CD4-positive, alpha-beta T cell treated with Interleukin-6 at 100 ng/mL for 8 hours (primary cell): ENCODE measurements at regions not wholly inside any gene's neighbourhood (a gene's known extent, or its start where the extent isn't known, plus 50 kb on each side); places are given as distances from the start of the nearest gene placed in this dataset.

ENCODE experiments used
- DNase-seq: peaks from one replicate; pipeline ENCODE4 v3.0.0-alpha.2; 2020; ENCODE audit warnings: mixed read lengths, low spot score

DNA sequence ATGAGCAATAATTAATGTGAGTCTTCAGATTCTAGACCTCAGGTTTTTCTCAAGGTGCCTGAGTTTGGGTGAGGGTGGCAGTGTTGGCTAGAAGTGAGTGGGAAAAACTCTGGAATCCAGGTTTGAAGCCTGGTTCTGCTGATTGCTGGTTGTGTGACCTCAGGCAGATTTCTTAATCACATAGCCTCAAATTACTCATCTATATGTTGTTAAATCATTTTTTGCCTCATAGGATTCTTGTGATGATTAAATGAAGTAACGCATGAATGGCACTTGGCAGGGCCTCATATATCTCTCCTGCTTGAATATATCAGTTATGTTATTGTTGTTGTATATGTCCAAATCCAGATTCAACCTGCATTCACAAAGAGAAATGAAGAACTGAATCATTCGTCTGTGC, 60.5 kb downstream of the NR2F2 start:
- no peak for DNase-seq

DNA sequence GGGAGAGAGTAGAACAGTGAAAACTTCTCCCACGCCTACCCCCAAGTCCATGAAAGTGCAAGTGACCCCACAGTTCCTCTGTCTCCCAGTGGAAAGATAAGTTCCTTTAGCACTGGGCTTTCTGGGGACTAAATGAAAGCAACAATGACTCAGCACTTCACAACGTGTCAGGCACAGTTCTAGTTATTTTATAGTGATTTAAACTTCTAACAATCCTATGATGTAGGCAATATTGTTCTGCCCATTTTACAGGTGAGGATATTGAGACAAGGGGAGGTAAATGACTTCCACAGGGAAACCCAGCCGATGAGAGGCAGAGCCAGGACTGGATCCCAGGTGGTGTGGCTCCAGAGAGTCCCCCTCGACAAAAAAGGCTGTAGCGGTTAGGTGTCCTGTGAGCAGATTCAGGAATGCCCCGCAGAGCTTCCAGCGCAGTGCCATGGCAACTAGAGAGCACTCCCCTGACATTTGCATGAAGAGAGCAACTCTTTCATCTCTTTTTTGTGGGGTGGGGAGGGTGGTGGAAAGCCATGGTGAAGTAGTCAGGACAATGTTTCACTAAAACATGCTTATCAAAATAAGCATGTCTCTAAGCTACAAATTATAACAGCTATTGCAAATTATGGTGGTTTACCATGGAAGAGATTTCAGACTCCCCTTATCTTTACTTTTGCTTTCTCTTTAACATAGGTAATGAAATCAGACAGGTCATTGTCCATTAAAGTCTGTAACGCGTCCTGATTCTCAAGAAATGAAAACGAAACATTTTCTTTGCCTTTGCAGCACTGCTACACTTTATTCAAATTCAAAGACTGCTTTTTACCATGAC, 62.1 kb downstream of the NR2F2 start:
- DNase-seq, result no peak

DNA sequence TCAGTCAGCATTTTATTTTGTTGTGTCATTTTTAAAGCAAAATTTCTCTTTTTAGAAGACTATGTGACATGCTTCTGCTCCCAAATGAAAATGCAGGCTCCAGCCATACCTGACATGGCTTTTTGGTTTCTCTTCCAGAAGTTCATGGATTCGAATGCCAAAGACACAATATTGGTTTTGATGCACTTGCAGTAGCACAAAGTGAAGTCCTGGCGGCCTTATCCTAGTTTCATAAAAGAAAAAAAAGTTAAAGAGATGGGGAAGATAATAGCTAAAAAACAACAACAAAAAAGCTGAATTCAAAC, 62.7 kb downstream of the NR2F2 start:
- no peak for DNase-seq

DNA sequence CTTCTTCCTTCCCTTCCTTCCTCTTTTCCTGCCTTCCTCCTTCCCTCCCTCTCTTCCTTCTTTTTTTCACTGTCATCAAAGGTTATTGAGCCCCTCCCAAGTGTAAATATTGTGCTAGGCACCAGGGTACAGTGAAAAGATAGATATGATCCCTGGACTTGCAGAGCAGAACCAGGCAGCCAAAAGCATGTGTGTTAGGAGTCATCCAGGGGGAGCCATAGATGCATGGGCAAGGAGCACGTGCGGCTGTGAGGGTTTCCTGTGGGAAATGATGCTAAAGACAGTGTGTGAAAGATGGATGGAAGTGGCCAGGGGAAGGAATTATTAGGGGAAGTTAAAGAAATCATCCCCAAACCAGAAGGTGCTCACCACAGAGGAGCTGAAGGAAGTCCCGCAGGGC, 65.2 kb downstream of the NR2F2 start:
- no peak for DNase-seq

DNA sequence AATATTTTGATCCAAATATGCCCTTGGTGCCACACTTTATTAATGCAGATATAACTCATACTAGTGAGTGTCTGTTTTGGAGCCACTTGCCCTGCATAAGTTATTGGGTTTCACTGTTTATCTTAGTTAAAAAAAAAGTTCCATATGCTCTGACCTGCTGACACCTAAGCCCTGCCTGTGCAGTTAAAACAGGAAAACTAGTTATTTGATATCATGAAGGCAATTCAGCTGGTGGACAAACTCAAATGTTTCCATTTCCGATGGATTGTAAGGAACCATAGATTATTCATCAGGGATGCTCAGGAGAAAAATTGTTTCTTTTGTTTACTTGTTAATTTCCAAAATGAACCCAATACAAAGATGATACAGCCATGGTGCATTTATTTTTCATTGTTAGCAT, 68.3 kb downstream of the NR2F2 start:
- no peak for DNase-seq

DNA sequence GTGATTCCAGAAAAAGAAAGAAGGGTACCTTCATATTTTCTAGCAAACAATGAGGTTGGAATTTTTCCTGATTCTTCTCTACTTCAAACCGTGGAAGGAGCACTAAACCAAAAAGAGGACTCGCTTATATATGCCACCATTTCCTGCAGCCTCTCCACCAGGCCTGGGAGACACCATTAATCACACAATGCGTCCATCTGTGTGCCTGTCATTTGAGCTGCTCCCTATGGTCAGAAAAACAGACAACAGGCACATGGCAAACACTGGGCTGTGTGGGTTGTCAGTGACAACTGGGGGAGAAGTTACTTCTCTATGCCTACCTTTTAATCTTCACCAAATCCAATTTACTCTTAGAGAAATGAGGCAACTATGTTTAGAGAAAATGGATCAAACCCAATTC, 71.9 kb downstream of the NR2F2 start:
- no peak for DNase-seq

DNA sequence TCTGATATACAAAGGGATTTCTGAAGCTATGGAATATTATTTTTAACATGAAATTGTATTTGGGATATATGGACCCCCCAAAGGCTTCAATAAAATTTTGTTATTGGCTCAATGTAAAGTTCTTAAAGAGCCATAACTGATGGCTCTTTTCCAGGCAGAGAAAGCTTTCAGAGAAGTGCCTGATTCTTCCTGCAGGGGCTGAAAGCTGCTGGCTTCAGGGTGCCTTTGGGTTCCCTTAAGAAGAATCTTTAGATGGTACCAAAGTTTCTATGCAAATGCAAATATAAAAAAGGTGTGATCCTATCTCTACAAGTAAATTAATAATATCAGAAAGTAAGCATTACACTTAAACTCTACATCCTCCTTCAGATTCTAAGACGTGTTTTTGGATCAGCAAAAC, 72.6 kb downstream of the NR2F2 start:
- DNase-seq, result no peak

DNA sequence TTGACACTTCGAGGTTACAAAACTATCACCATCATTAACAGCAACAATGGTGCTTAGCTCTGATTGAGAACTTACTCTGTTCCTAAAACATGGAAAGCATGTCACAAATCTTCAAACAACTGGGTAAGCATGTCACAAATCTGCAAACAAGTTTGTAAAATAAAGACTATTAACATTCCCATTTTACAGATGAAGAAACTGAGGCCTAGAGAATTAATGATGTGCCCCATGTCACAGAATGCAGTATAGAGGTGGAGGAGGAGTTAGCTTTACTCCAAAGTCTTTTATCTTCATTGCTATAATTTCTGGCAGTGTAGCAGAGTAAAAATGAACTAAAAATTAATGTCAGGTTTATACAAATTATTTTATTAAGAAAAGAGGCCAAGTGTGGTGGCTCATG, 73.4 kb downstream of the NR2F2 start:
- DNase-seq, result no peak

DNA sequence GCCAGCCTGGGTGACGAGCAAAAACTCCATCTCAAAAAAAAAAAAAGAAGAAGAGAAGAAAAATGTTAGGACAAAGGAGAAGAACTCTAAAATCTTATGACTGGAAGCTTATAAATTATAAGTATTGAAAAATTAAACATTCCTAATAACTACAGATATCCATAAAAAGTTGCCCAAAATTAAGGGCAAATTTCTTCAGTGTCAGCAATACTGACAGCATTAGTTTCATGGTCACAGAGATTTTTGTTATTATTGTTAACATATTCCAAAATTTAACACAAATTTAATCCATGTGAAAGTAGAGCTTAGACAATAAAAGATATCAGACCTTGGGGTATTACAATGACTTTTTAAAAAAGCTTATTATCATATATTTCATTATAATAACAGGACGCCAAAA, 74.1 kb downstream of the NR2F2 start:
- no peak for DNase-seq

DNA sequence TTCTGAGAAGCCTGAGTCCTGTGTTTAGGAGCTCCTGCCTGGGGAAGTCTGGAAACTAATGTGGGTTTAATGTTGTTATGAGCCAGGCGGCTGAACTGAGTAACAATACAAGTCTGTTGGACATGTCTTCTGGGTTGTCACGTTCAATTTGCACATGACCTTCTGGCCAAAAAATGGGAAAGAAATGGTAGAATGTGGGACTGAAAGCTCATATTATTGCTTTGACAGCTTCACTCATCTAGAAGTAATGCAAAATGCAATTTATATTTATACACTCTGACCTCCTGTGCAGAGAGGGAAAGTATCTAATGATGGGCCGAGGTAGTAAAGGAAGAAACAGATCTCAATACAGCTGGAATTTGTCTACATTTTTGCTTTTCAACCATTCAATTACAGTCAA, 75.8 kb downstream of the NR2F2 start:
- DNase-seq, result no peak

DNA sequence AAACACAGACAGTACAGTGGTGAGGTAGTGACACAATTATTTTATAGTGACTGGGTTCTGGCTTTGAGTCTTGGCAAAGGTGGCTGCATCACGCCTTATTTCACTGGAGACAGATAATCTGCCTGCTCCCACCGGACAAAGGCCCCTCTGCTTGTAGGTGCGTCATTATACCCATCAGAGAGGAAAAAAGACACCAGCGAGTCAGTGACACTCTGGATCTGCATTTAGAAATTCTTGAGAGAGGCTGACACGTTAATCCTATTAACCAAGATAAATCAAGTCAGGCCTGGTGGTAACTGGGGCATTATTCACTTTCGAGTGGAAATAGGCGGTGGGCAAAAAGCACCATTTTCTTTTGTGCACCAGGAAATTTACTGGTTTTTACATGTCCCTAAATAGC, 76.2 kb downstream of the NR2F2 start:
- no peak for DNase-seq

DNA sequence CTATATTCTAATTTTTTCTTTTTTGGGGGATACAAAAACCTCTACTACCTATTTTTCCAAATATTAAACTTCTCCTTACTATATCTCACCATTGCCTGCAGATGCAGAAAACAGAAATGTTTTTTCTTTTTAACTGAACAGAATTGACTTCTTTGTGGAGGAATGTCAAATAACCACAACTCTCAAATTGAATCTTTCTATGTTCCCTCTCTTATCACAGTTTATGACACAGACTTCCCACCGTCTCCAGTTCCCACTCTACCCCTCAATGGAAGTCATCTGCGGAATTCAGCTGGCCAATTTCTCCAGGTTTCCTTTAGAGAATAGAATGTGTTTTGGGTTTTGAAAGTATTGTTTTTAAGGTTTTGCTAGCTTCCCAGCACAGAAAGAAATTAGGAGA, 77.0 kb downstream of the NR2F2 start:
- no peak for DNase-seq

DNA sequence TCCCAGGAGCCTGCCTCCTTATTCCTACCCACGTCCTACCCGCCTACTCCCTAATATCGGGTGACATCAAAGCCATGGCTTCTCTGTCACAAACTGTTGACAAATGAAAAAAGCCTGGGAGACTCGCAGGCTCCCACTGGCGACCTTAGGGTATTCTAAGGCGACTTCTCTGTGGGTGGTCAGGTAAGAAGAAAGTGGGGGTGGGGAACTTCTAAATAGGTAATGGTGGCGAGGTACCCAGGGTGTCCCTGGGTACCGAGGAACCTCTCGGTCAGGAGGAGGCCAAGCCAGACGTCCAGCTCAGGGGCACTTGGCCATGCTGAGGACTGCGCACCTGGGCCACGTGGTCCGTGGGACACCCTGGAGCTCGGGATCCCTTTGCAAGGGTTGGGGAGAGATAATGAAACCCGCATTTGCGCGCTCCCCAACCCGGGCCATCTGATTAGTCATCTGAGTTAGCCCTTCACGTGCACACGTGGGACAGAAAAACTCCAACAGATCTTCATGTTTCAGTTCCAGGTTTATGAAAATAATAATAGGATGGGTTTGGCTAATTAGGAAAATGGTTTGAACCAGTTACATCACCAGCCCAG, 78.2 kb downstream of the NR2F2 start:
- no peak for DNase-seq

DNA sequence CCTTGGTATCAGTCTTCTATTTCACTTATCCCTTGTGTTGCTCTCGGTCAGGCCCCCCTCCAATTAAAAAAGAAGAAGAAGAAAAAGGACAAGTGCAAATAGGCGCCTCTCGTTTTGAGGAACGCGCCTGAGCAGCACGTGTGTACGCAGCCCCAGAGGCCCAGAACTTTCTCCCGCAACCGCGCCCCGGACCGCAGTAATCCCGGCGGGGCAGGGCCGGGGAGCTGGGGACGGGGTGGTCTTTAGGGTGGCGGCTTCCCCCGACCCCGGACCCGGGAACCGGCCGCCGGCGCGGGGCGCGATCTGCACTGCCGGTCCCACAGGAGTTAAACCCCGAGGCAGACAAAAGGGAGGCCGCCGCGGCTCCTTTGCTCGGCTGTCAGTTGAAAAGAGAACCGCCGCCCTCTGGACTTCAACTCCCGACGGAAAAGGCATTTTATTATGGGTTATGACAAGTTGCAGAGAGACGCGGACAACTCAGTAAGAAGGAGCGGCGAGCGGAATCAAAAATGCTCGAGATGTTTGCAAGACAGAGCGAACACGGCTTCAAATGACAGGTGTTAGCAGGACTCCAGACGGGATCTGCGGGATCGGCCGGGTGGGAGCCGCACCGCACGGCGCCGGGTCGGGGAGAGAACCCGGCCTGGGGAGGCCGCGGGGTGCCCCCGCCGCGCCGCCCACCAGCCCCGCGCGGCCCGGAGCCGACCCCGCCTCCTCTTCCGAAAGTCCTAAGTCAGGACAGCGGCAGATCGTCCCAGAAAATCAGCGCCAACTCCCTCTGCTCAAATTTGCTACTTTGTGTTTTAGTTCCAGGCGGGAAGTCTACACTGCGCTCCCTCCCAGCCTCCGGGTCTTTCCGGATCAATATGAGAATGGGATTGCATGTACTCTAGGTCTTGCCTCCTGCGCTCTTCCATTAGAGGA, 79.0 kb downstream of the NR2F2 start:
- DNase-seq, result no peak

DNA sequence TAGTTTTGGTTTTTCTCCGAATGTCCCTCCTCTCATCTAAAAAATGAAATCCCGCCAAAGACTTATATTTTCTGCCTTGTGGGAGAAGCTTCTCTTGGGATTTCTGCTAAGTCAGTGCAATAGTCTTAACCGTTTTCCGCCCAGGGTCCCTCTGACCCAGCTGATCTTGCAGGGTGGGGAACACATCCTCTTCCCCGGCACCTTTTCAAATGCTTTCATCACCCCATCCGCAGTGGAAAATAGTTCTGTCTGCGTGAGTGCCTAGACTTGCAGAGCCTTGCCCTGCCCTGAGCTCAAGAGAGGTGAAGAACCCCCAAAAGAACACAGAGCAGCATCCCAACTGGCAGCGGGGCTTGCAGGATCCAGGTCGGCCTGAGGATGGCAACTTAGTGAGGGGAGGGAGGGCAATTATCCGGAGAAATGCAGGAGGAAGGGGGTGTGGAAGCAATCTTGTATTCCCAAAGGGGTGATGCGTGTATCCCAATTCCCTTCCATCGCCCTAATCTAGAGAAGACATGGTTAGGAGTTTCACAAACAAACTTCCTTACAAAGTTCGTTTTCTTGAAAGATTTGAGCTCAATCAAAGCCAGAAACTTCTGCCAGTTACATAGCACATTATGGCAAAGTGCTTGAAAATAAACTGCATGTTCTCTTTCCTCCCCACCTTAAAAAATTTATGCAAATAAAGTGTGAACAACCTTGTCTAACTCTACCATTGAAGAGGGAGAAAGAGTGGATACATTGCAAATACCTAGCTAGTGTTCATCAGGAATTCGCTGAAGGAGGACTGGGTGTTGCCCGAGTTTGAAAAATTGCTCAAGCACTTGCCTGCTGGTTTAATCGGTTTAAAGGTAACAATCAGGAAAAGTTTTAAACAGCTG, 79.9 kb downstream of the NR2F2 start:
- no peak for DNase-seq

DNA sequence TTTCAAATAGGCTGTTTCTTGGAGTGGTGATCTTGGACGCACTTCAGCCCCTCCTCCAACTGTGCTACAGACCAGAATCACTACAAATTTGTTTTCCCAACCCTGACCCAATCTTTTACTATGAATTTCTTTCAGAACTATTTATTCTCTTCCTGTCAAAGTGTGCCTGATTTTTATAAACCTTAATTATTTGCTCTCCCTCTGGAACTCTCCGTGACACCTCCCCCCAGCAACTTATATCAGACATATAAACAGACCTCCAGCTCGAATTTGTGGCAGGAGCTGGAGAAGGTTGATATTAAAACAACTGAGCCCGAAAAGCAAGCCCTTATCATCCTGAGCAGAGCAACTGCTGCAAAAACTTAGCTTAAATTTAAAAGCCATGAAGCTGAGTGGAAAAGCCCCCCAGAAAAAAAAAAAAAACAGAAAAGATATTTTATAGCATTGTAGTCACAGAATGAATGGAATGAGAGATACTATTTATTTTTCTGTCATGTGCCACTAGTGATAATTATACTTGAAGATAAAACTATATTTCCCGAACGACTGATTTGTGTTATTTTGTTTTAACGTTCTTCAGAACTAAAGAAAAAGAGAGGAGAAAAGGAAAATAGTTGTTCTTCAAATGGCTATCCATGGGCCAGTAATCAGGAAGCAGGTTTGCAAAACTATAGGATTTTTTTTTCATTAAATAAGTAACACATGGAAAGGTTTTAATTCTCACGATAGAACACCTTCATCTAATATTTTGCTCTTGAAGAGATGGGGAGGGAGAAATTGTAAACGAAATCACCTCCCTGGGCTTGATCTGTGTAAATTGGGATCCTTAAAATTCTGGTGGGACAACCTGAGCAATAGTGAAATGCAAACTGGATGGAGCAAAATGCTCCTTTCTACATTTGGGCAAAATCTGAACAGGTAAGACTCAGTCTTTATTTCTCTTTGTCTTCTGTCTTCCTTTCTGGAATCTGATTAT, 80.8 kb downstream of the NR2F2 start:
- no peak for DNase-seq

DNA sequence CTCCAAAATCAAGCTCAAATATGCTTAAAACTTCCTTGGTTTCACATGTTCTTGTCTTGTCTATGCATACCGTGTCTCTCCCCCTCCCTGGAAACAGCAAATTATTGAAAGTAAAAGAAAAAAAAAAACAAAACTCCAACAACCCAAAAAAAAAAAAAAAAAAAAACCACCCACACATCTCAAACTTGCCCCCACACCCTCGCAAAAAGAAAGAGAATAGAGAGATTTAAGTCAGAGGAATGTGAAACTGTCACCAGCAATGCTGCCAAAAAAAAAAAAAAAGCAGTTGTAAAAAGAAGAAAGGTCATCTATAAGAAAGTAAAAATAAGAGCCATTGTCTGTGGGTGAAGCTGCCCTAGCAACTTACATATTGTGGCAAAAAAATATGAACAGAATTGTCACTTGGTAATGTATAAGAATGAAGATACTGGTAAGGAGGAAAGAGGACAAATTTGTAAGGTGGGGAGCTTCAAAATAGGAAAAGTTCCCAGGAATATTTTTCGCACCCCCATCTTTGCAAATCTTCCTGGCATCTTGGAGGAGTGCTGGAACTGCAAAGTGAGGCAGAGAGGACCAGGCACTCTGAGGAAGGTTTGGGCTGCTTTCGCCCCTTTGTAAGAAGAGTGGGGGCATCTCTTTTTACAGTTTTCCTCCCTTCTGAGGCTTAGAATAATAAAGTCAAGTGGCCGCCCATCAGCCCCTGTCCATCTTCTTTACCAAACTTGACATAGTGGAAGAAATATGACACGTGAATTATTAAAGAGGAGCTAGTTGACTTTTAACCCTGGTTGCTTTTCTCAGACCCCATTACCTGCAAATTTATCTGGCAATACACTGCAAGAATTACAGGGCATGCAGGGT, 81.8 kb downstream of the NR2F2 start:
- no peak for DNase-seq

DNA sequence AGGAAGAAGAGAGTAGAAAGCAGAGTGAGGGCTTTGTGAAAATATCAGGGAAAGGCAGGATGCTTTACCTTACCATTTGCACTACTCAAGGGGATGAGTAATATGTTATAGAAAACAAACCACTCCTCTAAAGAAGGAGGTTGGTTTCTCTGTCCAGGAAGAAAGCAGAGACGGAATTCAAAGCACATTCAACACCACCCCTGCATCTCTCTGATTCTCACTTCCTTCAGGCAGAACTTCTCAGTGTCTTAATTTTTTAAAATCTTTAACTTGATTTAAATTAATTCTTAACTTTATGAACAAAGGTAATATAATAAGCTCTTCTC, 82.4 kb downstream of the NR2F2 start:
- no peak for DNase-seq

DNA sequence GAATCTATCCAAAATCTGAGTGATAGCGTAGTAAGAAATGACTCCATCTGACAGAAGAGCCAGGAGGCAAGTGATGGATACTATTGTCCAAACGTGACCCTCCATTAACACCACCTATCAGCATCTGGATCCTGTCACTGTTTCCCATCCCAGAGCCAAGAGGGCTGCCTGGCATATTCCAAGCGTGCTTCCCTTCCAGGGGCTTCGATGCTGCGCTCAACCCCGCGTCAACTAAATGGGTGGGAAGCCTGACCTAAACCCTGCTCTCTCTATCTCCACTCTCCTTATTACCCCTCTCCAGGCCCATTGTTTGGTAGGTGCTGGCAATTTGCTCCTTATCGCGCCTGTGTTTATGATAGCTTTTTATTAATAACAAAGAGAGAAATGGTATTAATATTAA, 83.2 kb downstream of the NR2F2 start:
- no peak for DNase-seq

DNA sequence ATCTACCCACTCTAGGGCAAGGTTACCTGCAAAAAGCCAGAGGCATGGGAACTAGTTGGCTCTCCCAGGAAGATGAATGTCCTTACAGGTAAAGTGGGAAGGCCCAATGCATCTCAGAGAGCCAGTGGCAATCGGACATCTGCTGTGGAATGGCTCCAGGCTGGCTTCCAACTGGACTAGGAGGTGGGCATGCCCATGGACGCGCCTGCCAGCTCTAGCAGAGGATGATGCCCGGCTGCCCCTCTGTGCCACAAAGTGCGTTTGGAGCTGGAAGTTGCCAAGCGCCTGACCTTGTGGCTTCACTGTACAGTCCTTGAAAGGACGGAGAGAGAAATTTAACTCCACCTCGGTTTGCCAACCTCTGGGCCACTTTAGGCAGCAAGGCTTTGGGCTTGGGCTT, 84.4 kb downstream of the NR2F2 start:
- DNase-seq, result no peak
